Vagina (tissue), 2 donors: ENCODE measurements at regions not wholly inside any gene's neighbourhood (a gene's known extent, or its start where the extent isn't known, plus 50 kb on each side); places are given as distances from the start of the nearest gene placed in this dataset.

Source experiments
- DNase-seq, 2 donors: peaks; one replicate each; pipeline ENCODE4 v3.0.0-alpha.2; 2017; ENCODE audit errors: extremely low spot score in 2 of 2
- H3K27ac ChIP-seq: fragments of 200-600 bp; sonication (generic); one replicate; pipeline ENCODE4 v1.5.1; 2019
- H3K27me3 ChIP-seq: fragments of 200-600 bp; sonication (generic); one replicate; pipeline ENCODE4 v1.5.1; 2019
- H3K36me3 ChIP-seq, 2 donors: fragments of 200-600 bp; sonication (generic); one replicate each; pipeline ENCODE4 v1.5.1; 2017 to 2019
- H3K4me1 ChIP-seq: fragments of 200-600 bp; sonication (generic); one replicate; pipeline ENCODE4 v1.5.1; 2019
- H3K4me3 ChIP-seq, 2 donors: fragments of 200-600 bp; sonication (generic); 1 replicate in 1 of 2; 2 replicates in 1 of 2; pipeline ENCODE4 v1.5.1; 2016 to 2019
- H3K9me3 ChIP-seq: fragments of 200-600 bp; sonication (generic); one replicate; pipeline ENCODE4 v1.5.1; 2019
- CTCF ChIP-seq, 3 experiments: fragments of 450-650 bp in 2 of 3; fragments of 200-600 bp in 1 of 3; sonication (generic) in 1 of 3; IDR thresholded peaks; one replicate each; pipeline ENCODE4 v1.5.1; 2017 to 2019; ENCODE audit warnings: antibody characterized with exemption in 3 of 3, mild to moderate bottlenecking in 2 of 3, moderate library complexity in 2 of 3
- POLR2A ChIP-seq, 2 donors: fragments of 450-650 bp; IDR thresholded peaks; one replicate each; pipeline ENCODE4 v1.6.1; 2017; ENCODE audit warnings: antibody characterized with exemption in 2 of 2, mild to moderate bottlenecking in 2 of 2, moderate library complexity in 2 of 2
- POLR2AphosphoS5 ChIP-seq, 2 donors: sonication (generic); formaldehyde crosslinking; IDR thresholded peaks; one replicate each; pipeline ENCODE4 v1.9.0; 2017; ENCODE audit warnings: antibody characterized with exemption in 2 of 2, mild to moderate bottlenecking in 2 of 2, low read depth in 1 of 2; ENCODE audit not compliant: insufficient read depth in 1 of 2
- intact Hi-C: fragments of 100-400 bp; cut with DNase I; formaldehyde crosslinking; loops from one replicate; pipeline ENCODE4 v1.15.1; 2023

GRCh38 chr14:34137001-34137745 lies 186.3 kb upstream of the EGLN3 start:
- TF ChIP-seq POLR2A (IDR thresholded peaks at IDR 0.05) (no peak), CTCF (IDR thresholded peaks at IDR 0.05) (no peak), POLR2AphosphoS5 (IDR thresholded peaks at IDR 0.05; ENCODE audit: insufficient read depth in 1 of 2, low read depth in 1 of 2) (no peak)
- peaks cover 12% of the 10 kb centered on the region for H3K4me1 ChIP-seq
- no peaks in the 10 kb centered on the region for H3K27me3 ChIP-seq
- no peak overlapping the region for H3K27ac ChIP-seq
- DNase-seq: no peak
- no peaks in the 10 kb centered on the region for H3K36me3 ChIP-seq
- intact Hi-C loops: no loop called here
- H3K4me3 ChIP-seq: no peak overlapping the region
- H3K9me3 ChIP-seq: no peaks in the 10 kb centered on the region

GRCh38 chr14:34135492-34135891 lies 184.6 kb upstream of the EGLN3 start:
- Histone ChIP-seq H3K27me3 (no peaks in the 10 kb centered on the region), H3K4me1 (peaks cover 12% of the 10 kb centered on the region), H3K9me3 (no peaks in the 10 kb centered on the region), H3K4me3 (no peak overlapping the region), H3K36me3 (no peaks in the 10 kb centered on the region), H3K27ac (no peak overlapping the region)
- intact Hi-C loops: no loop called here
- TF ChIP-seq POLR2AphosphoS5 (IDR thresholded peaks at IDR 0.05; ENCODE audit: insufficient read depth in 1 of 2, low read depth in 1 of 2) (no peak), POLR2A (IDR thresholded peaks at IDR 0.05) (no peak), CTCF (IDR thresholded peaks at IDR 0.05) (no peak)
- DNase-seq: no peak

- Histone ChIP-seq H3K4me1 (peaks cover 3% of the 10 kb centered on the region), H3K9me3 (no peaks in the 10 kb centered on the region), H3K27me3 (no peaks in the 10 kb centered on the region), H3K4me3 (no peak overlapping the region), H3K36me3 (no peaks in the 10 kb centered on the region), H3K27ac (no peak overlapping the region)
- DNase-seq: no peak
- intact Hi-C loops: no loop called here
- no peak for TF ChIP-seq POLR2A (IDR thresholded peaks at IDR 0.05)
- no peak for TF ChIP-seq CTCF (IDR thresholded peaks at IDR 0.05)
- TF ChIP-seq POLR2AphosphoS5 (IDR thresholded peaks at IDR 0.05; ENCODE audit: insufficient read depth in 1 of 2, low read depth in 1 of 2): no peak
Measured at GRCh38 chr14:34134484-34134883, 183.6 kb upstream of the EGLN3 start.

- TF ChIP-seq POLR2AphosphoS5 (IDR thresholded peaks at IDR 0.05; ENCODE audit: insufficient read depth in 1 of 2, low read depth in 1 of 2) (no peak), CTCF (IDR thresholded peaks at IDR 0.05) (no peak), POLR2A (IDR thresholded peaks at IDR 0.05) (no peak)
- Histone ChIP-seq H3K27me3 (no peaks in the 10 kb centered on the region), H3K4me1 (no peaks in the 10 kb centered on the region), H3K27ac (no peak overlapping the region), H3K36me3 (no peaks in the 10 kb centered on the region), H3K4me3 (no peak overlapping the region), H3K9me3 (no peaks in the 10 kb centered on the region)
- intact Hi-C loops: no loop called here
- DNase-seq: no peak
Measured at GRCh38 chr14:34129927-34130552, 179.2 kb upstream of the EGLN3 start.

GRCh38 chr14:34128665-34129064 lies 177.8 kb upstream of the EGLN3 start:
- Histone ChIP-seq H3K27me3 (no peaks in the 10 kb centered on the region), H3K36me3 (no peaks in the 10 kb centered on the region), H3K9me3 (no peaks in the 10 kb centered on the region), H3K4me3 (no peak overlapping the region), H3K27ac (no peak overlapping the region), H3K4me1 (no peaks in the 10 kb centered on the region)
- intact Hi-C loops: no loop called here
- DNase-seq: no peak
- no peak for TF ChIP-seq POLR2AphosphoS5 (IDR thresholded peaks at IDR 0.05; ENCODE audit: insufficient read depth in 1 of 2, low read depth in 1 of 2)
- TF ChIP-seq CTCF (IDR thresholded peaks at IDR 0.05): no peak
- TF ChIP-seq POLR2A (IDR thresholded peaks at IDR 0.05): no peak
